OCI-LY1 (cell line): ENCODE measurements at regions not wholly inside any gene's neighbourhood (a gene's known extent, or its start where the extent isn't known, plus 50 kb on each side); places are given as distances from the start of the nearest gene placed in this dataset.

ENCODE experiments used
- H2AFZ ChIP-seq: fragments of 200-600 bp; sonication (generic), shearing (Covaris generic); 2 replicates; pipeline ENCODE4 v1.6.0; 2014; ENCODE audit warnings: antibody characterized with exemption, mild to moderate bottlenecking, low read length
- H3F3A ChIP-seq: fragments of 200-600 bp; sonication (generic), shearing (Covaris generic); 2 replicates; pipeline ENCODE4 v1.6.0; 2014; ENCODE audit warnings: mild to moderate bottlenecking, antibody characterized with exemption, low read length, moderate library complexity; ENCODE audit not compliant: insufficient read depth
- H3K27ac ChIP-seq: fragments of 200-600 bp; sonication (generic); 2 replicates; pipeline ENCODE4 v1.5.1; 2014; ENCODE audit warnings: low read length, mixed run types, mild to moderate bottlenecking, low read depth; ENCODE audit not compliant: poor library complexity, severe bottlenecking
- H3K27me3 ChIP-seq: fragments of 200-600 bp; sonication (generic); 2 replicates; pipeline ENCODE4 v1.6.0; 2014; ENCODE audit warnings: antibody characterized with exemption, mild to moderate bottlenecking, low read length, moderate library complexity; ENCODE audit not compliant: insufficient read depth
- H3K36me3 ChIP-seq: fragments of 200-600 bp; sonication (generic); 2 replicates; pipeline ENCODE4 v1.6.1; 2014; ENCODE audit warnings: mild to moderate bottlenecking, antibody characterized with exemption, low read length, moderate library complexity, mixed read lengths; ENCODE audit not compliant: insufficient read depth
- H3K4me1 ChIP-seq: fragments of 200-600 bp; sonication (generic); 2 replicates; pipeline ENCODE4 v1.5.1; 2014; ENCODE audit warnings: mild to moderate bottlenecking, low read length, moderate library complexity; ENCODE audit not compliant: insufficient read depth, severe bottlenecking
- H3K4me2 ChIP-seq: fragments of 200-600 bp; sonication (generic), shearing (Covaris generic); 2 replicates; pipeline ENCODE4 v1.6.1; 2014; ENCODE audit warnings: low read length
- H3K4me3 ChIP-seq: fragments of 200-600 bp; sonication (generic); 2 replicates; pipeline ENCODE4 v1.5.1; 2014; ENCODE audit warnings: low read length, low read depth, mild to moderate bottlenecking, mixed read lengths; ENCODE audit not compliant: poor library complexity, severe bottlenecking
- H3K79me2 ChIP-seq: fragments of 200-600 bp; shearing (Covaris generic); 2 replicates; pipeline ENCODE4 v1.6.1; 2016; ENCODE audit warnings: mixed run types, low read length, mixed read lengths; ENCODE audit not compliant: insufficient read depth
- H3K9ac ChIP-seq: fragments of 200-600 bp; sonication (generic), shearing (Covaris generic); 2 replicates; pipeline ENCODE4 v1.6.1; 2014; ENCODE audit warnings: mild to moderate bottlenecking, low read length, mixed read lengths
- H3K9me2 ChIP-seq: fragments of 200-600 bp; sonication (generic), shearing (Covaris generic); 2 replicates; pipeline ENCODE4 v1.6.1; 2014; ENCODE audit warnings: low read depth, mild to moderate bottlenecking, low read length, mixed read lengths
- H3K9me3 ChIP-seq: fragments of 200-600 bp; shearing (Covaris generic); 2 replicates; pipeline ENCODE4 v1.6.1; 2014; ENCODE audit warnings: low read length, mixed read lengths
- H4K20me1 ChIP-seq: fragments of 200-600 bp; sonication (generic), shearing (Covaris generic); 2 replicates; pipeline ENCODE4 v1.6.0; 2016; ENCODE audit warnings: mild to moderate bottlenecking, low read length; ENCODE audit not compliant: insufficient read depth
- CTCF ChIP-seq: fragments of 200-600 bp; sonication (generic), shearing (Covaris generic); IDR thresholded peaks from 2 replicates; pipeline ENCODE4 v1.5.1; 2017; ENCODE audit warnings: mild to moderate bottlenecking, antibody characterized with exemption, low read length, moderate library complexity, mixed read lengths
- EZH2 ChIP-seq: fragments of 200-600 bp; sonication (generic), shearing (Covaris generic); IDR thresholded peaks from 2 replicates; pipeline ENCODE4 v1.8.0; 2017; ENCODE audit warnings: borderline replicate concordance, mixed run types, mild to moderate bottlenecking, antibody characterized with exemption, low read length, moderate library complexity, mixed read lengths

DNA sequence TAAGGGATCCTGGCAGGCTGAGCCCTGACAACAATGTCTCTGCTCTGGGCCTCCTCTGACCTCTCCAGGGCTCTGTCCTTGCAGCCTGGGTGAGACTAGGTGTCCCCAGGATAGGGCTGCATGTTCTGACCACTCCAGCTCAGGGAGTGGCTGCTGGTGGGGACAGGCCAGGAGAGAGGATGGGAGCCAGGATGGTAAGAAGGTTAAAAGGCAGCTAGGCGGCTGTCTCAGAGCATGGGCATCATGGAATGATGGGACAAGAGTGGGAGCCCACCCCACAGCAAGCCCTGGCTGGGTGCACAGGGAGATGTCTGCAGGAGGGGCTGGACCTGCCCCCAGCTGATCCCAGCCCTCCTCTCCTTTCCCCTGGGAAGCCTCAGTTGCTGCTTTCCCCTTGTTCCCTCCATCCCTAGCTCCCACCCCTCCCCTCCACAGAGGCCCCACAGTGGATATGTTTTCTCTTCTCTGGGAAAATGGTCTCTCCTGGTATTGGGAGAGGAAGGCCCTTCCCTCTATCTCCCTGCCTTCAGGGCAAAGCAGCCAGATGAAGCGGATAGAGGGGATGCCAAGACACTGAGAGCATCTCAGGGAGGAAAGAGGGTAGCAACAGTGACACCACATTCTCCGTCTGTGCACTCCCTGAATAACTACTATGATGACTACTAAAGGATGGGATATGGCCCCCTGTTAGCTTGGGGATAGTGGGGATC lies 334.3 kb downstream of the DYSF start:
- Histone ChIP-seq H3K27ac (no peak overlapping the region), H3K9ac (no peak overlapping the region), H4K20me1 (no peaks in the 10 kb centered on the region), H3K36me3 (no peaks in the 10 kb centered on the region), H3K4me3 (no peak overlapping the region), H3K4me1 (no peaks in the 10 kb centered on the region), H3K79me2 (no peaks in the 10 kb centered on the region), H3K4me2 (no peak overlapping the region), H3K9me3 (no peaks in the 10 kb centered on the region), H3F3A (no peaks in the 10 kb centered on the region), H2AFZ (no peak overlapping the region), H3K9me2 (no peaks in the 10 kb centered on the region), H3K27me3 (peaks cover 5% of the 10 kb centered on the region; the same call in 1 of the 2 replicates)
- no peak for TF ChIP-seq CTCF
- no peak for TF ChIP-seq EZH2

- Histone ChIP-seq H3K4me3 (no peak overlapping the region), H3K4me1 (no peaks in the 10 kb centered on the region), H4K20me1 (no peaks in the 10 kb centered on the region), H3F3A (no peaks in the 10 kb centered on the region), H3K27me3 (no peaks in the 10 kb centered on the region), H3K36me3 (no peaks in the 10 kb centered on the region), H3K9ac (no peak overlapping the region), H2AFZ (no peak overlapping the region), H3K9me3 (no peaks in the 10 kb centered on the region), H3K9me2 (no peaks in the 10 kb centered on the region), H3K27ac (no peak overlapping the region), H3K4me2 (no peak overlapping the region), H3K79me2 (no peaks in the 10 kb centered on the region)
- TF ChIP-seq CTCF (no peak), EZH2 (no peak)
Measured at GRCh38 chr2:71787108-71787415, 333.7 kb downstream of the DYSF start.

GRCh38 chr2:71786291-71787107 lies 333.1 kb downstream of the DYSF start:
- H3F3A ChIP-seq = no peaks in the 10 kb centered on the region
- no peak overlapping the region for H3K4me2 ChIP-seq
- TF ChIP-seq EZH2 (no peak), CTCF (no peak)
- no peaks in the 10 kb centered on the region for H3K9me2 ChIP-seq
- no peak overlapping the region for H3K9ac ChIP-seq
- H3K27ac ChIP-seq = no peak overlapping the region
- no peaks in the 10 kb centered on the region for H4K20me1 ChIP-seq
- no peaks in the 10 kb centered on the region for H3K79me2 ChIP-seq
- H3K27me3 ChIP-seq = no peaks in the 10 kb centered on the region
- no peaks in the 10 kb centered on the region for H3K4me1 ChIP-seq
- no peak overlapping the region for H2AFZ ChIP-seq
- H3K9me3 ChIP-seq = no peaks in the 10 kb centered on the region
- H3K36me3 ChIP-seq = no peaks in the 10 kb centered on the region
- no peak overlapping the region for H3K4me3 ChIP-seq
